Dermis microvascular lymphatic vessel endothelial cell (primary cell): ENCODE measurements at regions not wholly inside any gene's neighbourhood (a gene's known extent, or its start where the extent isn't known, plus 50 kb on each side); places are given as distances from the start of the nearest gene placed in this dataset.
"Not testable (repeated sequence)": the region's sequence is repeated elsewhere in the genome, so short reads cannot be mapped to it uniquely, and the experiment has no call there.

ENCODE experiments used
- DNase-seq, 2 donors: peaks; one replicate each; pipeline versions ENCODE4 v3.0.0 to v3.0.0-alpha.2; 2010; ENCODE audit warnings: low read depth in 2 of 2

GRCh38 chr15:99454941-99455788, 110.6 kb upstream of the MEF2A start:
- peak; percentile 81 to 98 for DNase-seq

GRCh38 chr15:99455789-99456160, 110.0 kb upstream of the MEF2A start:
- no peak for DNase-seq

GRCh38 chr15:99464137-99464536, 101.6 kb upstream of the MEF2A start:
- DNase-seq: no peak

- peak; percentile 40 to 89 for DNase-seq
Observed at GRCh38 chr15:99466701-99467337, 99.0 kb upstream of the MEF2A start.

- no peak for DNase-seq
Observed at GRCh38 chr15:99467338-99467720, 98.5 kb upstream of the MEF2A start.

GRCh38 chr15:99467853-99468464, 97.8 kb upstream of the MEF2A start:
- no peak for DNase-seq

GRCh38 chr15:99470204-99470603, 95.6 kb upstream of the MEF2A start:
- not testable (repeated sequence) for DNase-seq

- DNase-seq: no peak
Observed at GRCh38 chr15:99472416-99473145, 93.2 kb upstream of the MEF2A start.

- no peak for DNase-seq
Observed at GRCh38 chr15:99473981-99474906, 91.5 kb upstream of the MEF2A start.

GRCh38 chr15:99474909-99475753, 90.7 kb upstream of the MEF2A start:
- DNase-seq: no peak

- DNase-seq: no peak
Observed at GRCh38 chr15:99475754-99476412, 89.9 kb upstream of the MEF2A start.

- peak; percentile 5 to 86 for DNase-seq
Observed at GRCh38 chr15:99476413-99477222, 89.2 kb upstream of the MEF2A start.

- DNase-seq: no peak
Observed at GRCh38 chr15:99477791-99478471, 87.9 kb upstream of the MEF2A start.

- no peak for DNase-seq
Observed at GRCh38 chr15:99478977-99479376, 86.8 kb upstream of the MEF2A start.

GRCh38 chr15:99480016-99480810, 85.6 kb upstream of the MEF2A start:
- no peak for DNase-seq

GRCh38 chr15:99481113-99481950, 84.5 kb upstream of the MEF2A start:
- DNase-seq: no peak
